Left forelimb (tissue), 1 donor: ENCODE measurements at regions not wholly inside any gene's neighbourhood (a gene's known extent, or its start where the extent isn't known, plus 50 kb on each side); places are given as distances from the start of the nearest gene placed in this dataset.
"Not testable (repeated sequence)": the region's sequence is repeated elsewhere in the genome, so short reads cannot be mapped to it uniquely, and the experiment has no call there.

Experiments used
- DNase-seq: peaks from one replicate; pipeline ENCODE4 v3.0.0-alpha.2; 2018; ENCODE audit warnings: low spot score

- not testable (repeated sequence) for DNase-seq
These were observed 523.9 kb downstream of the KCNH5 start for GRCh38 chr14:62521309-62521708.

GRCh38 chr14:62528296-62528695, 517.0 kb downstream of the KCNH5 start:
- DNase-seq = no peak

DNA sequence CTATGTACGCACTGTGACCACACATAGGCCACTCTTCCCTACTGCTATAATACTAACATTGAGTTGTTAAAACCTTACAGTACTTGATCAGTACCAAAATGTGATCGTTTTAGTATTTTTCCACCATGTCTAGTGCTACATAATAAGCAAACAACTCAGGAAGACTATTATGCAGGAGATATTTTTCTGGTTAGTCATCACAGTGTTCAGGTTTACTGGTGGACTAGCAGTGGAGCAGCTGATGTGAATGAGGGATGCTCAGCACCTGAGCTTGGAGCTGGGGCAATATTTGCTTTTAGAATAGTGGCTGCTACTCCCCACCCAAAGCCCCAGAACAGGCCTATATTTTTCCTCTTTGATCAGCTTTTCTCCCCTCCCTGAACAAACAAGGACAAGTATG, 513.1 kb downstream of the KCNH5 start:
- no peak for DNase-seq

DNA sequence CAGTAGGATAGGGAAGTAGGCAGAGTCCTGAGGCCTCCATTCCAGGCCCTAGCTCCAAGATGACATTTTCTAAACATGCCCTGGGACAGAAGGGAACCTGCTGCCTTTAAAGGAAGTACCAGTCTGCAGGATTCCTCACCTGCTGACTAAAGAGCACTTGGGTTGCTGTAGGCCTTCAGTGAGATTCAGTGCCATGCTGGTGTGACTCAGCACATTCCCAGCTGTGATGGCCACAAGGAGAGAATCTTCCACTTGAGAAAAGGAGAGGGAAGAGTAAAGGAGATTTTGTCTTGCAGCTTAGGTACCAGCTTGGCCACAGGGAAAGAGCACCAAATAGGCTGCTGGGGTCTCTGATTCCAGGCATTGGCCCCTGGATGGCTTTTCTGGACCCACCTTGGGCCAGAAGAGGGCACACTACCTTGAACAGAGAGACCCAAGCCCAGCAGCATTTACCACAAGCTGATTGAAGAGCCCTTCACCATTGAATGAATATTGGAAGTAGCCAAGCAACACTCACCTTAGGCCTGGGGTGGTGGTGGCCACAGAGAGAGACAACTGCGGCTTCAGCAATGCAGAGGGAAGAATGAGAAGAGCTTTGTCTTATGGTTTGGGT, 498.3 kb downstream of the KCNH5 start:
- no peak for DNase-seq

GRCh38 chr14:62557416-62557815, 487.8 kb downstream of the KCNH5 start:
- no peak for DNase-seq

DNA sequence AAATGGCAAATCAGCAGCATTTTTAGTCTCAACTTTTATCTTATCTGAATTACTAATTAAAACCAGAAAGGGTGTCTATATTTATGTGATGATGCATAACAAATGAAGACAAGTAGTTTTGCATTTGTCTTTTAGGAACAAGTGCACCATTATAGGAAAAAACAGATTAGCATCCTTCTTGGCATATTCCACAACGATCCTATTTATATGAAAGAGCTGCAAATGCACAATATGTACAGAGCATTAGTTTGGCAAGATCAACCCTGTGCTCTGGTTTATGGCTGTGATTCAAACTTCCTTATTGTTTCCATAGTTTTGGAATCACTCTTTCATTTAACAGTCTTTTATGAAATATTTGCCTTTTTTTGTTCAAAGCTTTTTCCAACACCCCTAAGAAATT, 486.8 kb downstream of the KCNH5 start:
- no peak for DNase-seq

- no peak for DNase-seq
These were observed 460.0 kb downstream of the KCNH5 start for GRCh38 chr14:62585247-62585646.

DNA sequence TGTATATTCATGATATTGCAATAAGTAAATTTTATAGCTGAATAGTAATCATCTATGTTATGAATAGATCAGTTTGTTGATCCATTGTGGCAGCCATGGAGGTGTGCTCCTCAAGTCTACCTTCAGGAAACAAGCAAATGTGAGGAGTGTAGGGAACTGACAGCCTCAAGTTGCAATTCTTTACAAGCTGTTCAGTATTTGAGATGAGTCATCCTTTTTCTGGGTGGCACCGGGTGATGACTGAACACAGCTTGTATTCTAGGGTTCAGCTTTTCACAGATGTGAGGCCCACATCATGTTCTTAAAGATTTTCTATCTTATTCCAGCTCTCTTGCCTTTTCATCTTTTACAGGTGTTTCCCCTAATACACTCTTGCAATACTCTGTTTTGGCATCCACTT, 452.4 kb downstream of the KCNH5 start:
- DNase-seq = no peak

- DNase-seq = no peak
These were observed 448.1 kb downstream of the KCNH5 start for GRCh38 chr14:62597143-62597542.

GRCh38 chr14:62599616-62600385, 445.5 kb downstream of the KCNH5 start:
- no peak for DNase-seq

DNA sequence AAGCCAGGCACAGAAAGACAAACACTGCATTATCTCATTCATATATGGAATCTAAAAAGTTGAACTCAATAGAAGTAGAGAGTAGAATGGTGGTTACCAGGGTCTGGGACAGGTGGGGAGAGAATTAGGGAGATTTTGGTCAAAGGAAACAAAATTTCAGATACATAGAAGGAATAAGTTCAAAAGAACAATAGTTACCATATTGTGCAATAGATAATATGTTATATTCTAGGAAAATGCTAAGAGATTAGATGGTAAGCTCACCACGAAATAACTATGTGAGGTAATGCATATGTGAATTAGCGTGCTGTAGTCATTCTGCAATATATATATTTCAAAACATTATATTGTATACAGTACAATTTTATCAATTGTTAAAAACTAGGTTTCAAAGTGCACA, 442.5 kb downstream of the KCNH5 start:
- no peak for DNase-seq

GRCh38 chr14:62604524-62604923, 440.7 kb downstream of the KCNH5 start:
- no peak for DNase-seq

DNA sequence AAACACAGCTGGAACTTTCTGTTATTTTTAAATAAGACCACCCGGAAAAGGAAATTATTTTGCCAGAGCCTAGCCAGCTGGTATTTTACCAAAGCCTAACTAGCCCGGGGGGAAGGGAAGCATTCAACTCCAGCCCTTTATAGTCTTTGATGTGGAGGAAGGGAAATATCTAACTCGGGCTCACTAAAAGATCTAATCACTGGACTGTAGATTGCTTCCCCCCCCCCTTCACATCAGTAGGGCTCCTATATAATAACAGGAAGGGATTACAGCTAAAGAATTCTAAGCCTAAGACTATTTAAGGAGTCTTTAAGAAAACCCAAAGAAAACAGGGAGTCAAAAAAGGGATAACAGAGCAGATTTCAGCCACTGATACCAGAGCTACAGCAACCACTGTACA, 431.1 kb downstream of the KCNH5 start:
- DNase-seq = no peak

- DNase-seq = no peak
These were observed 428.6 kb downstream of the KCNH5 start for GRCh38 chr14:62616668-62617067.

GRCh38 chr14:62626416-62626815, 418.8 kb downstream of the KCNH5 start:
- no peak for DNase-seq

- no peak for DNase-seq
These were observed 416.0 kb downstream of the KCNH5 start for GRCh38 chr14:62629176-62629725.

DNA sequence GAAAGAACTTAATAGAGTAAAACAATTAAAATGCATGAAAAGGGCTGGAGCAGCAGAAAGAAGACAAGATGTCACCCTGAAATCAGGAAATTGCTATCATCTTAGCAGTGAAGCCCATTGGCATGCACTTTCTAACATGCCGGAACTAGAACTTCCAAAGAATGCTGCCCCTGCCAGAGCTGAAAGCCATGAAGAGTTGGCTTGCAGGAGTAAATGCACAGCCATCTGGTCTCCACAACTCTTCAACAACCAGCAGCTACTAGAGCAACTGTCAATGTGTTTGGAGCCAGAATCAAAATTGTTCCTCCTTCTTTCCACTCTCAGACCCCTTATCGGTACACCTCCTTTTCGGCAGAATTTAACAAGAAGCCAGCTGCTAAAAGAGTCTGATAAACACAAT, 414.1 kb downstream of the KCNH5 start:
- no peak for DNase-seq

- no peak for DNase-seq
These were observed 412.5 kb downstream of the KCNH5 start for GRCh38 chr14:62632771-62633170.

GRCh38 chr14:62645649-62646048, 399.6 kb downstream of the KCNH5 start:
- no peak for DNase-seq
